K562 (cell line): ENCODE measurements at regions not wholly inside any gene's neighbourhood (a gene's known extent, or its start where the extent isn't known, plus 50 kb on each side); places are given as distances from the start of the nearest gene placed in this dataset.
A peak's percentile ranks its signal among the peaks of the same experiment; 100 is the strongest.

Experiments used
- ATAC-seq: fragments of 200-7000 bp; cut with Tn5 transposase; 3 replicates; pipeline ENCODE4 v1.9.1; 2020; ENCODE audit warnings: moderate library complexity
- BruUV-seq: library from RNA; stranded (reverse); fragments of 400-500 nt; replicated peaks from 2 replicates; lab custom pipeline; 2021; lab: Mats Ljungman, UMichigan
- CTCF ChIA-PET: fragments of 300-600 bp; formaldehyde crosslinking; extraction: SDS; loops from one replicate; lab custom pipeline; 2021; ENCODE audit warnings: low intra/inter-chr PET ratio; lab: Yijun Ruan, JAX
- POLR2A ChIA-PET: fragments of 300-600, 350-650 bp; sonication (Branson Sonifier 250); formaldehyde crosslinking; extraction: SDS; loops from one replicate; lab custom pipeline; 2021; ENCODE audit warnings: antibody characterized with exemption, inconsistent platforms; lab: Yijun Ruan, JAX
- DNase-seq, 4 experiments: peaks; one replicate each; pipeline versions ENCODE4 v3.0.0 to v3.0.0-alpha.2; 2011 to 2018; ENCODE audit warnings: low spot score in 3 of 4, mixed read lengths in 3 of 4; ENCODE audit errors: extremely low read depth in 1 of 4
- FAIRE-seq: peaks from 2 replicates; lab custom pipeline; 2011; peaks lifted over from hg19 to GRCh38; lab: Jason Lieb, UNC
- H2AFZ ChIP-seq: 2 replicates; pipeline ENCODE4 v1.6.0; 2011; ENCODE audit warnings: low read depth, low read length, control low read depth, inconsistent platforms
- H3K27ac ChIP-seq: fragments of 200-600 bp; 3 replicates; pipeline ENCODE4 v1.8.0; 2011; ENCODE audit warnings: low read depth, mild to moderate bottlenecking, control low read depth, inconsistent platforms, low read length, moderate library complexity, mixed read lengths; ENCODE audit errors: extremely low read depth
- H3K27me3 ChIP-seq, 2 experiments: fragments of 300-600 bp in 1 of 2; 2 replicates in 1 of 2; 3 replicates in 1 of 2; pipeline versions ENCODE4 v1.6.0 to v1.8.0; 2011; ENCODE audit warnings: inconsistent platforms in 2 of 2, low read length in 2 of 2, mild to moderate bottlenecking in 1 of 2, mixed read lengths in 1 of 2, moderate library complexity in 1 of 2; ENCODE audit not compliant: control insufficient read depth in 2 of 2, insufficient read depth in 2 of 2
- H3K36me3 ChIP-seq: fragments of 300-600 bp; 3 replicates; pipeline ENCODE4 v1.8.0; 2011; ENCODE audit warnings: mild to moderate bottlenecking, low read length, inconsistent platforms; ENCODE audit not compliant: control insufficient read depth, insufficient read depth
- H3K4me1 ChIP-seq, 2 experiments: fragments of 200-600 bp in 1 of 2; replicated peaks in 1 of 2; 2 replicates in 1 of 2; 3 replicates in 1 of 2; pipeline versions ENCODE4 v1.5.1 to v1.8.0; 2011; ENCODE audit warnings: inconsistent platforms in 2 of 2, low read length in 2 of 2, mild to moderate bottlenecking in 1 of 2, mixed read lengths in 1 of 2, moderate library complexity in 1 of 2; ENCODE audit not compliant: control insufficient read depth in 2 of 2, insufficient read depth in 2 of 2
- H3K4me2 ChIP-seq: 2 replicates; pipeline ENCODE4 v1.6.1; 2011; ENCODE audit warnings: low read length, control low read depth, inconsistent platforms, mixed read lengths; ENCODE audit not compliant: insufficient read depth
- H3K4me3 ChIP-seq: fragments of 200-600 bp; sonication (generic), shearing (Covaris generic); 2 replicates; pipeline ENCODE4 v1.5.1; 2016; ENCODE audit warnings: control low read depth, inconsistent platforms
- H3K79me2 ChIP-seq: fragments of 200-600 bp; 3 replicates; pipeline ENCODE4 v1.8.0; 2011; ENCODE audit warnings: low read length, inconsistent platforms; ENCODE audit not compliant: control insufficient read depth, insufficient read depth
- H3K9ac ChIP-seq, 2 experiments: 2 replicates each; pipeline versions ENCODE4 v1.6.0 to v1.6.1; 2011; ENCODE audit warnings: low read depth in 2 of 2, low read length in 2 of 2, control low read depth in 1 of 2, inconsistent platforms in 1 of 2, mild to moderate bottlenecking in 1 of 2, mixed read lengths in 1 of 2; ENCODE audit not compliant: insufficient read depth in 1 of 2
- H3K9me1 ChIP-seq: one replicate; pipeline ENCODE4 v1.6.0; 2011; ENCODE audit warnings: inconsistent platforms, mild to moderate bottlenecking, low read length, moderate library complexity; ENCODE audit not compliant: control insufficient read depth, insufficient read depth
- H3K9me3 ChIP-seq: replicated peaks from 2 replicates; pipeline ENCODE4 v1.5.1; 2011; ENCODE audit warnings: low read depth, low read length, inconsistent platforms; ENCODE audit not compliant: control insufficient read depth, insufficient read depth
- H4K20me1 ChIP-seq: replicated peaks from 2 replicates; pipeline ENCODE4 v1.6.1; 2011; ENCODE audit warnings: low read length, inconsistent platforms, mixed read lengths; ENCODE audit not compliant: control insufficient read depth, insufficient read depth
- ELF2 ChIP-seq: fragments of 250-450 bp; sonication (Bioruptor Pico); IDR thresholded peaks from 2 replicates; pipeline ENCODE4 v1.5.0; 2021; ENCODE audit warnings: mild to moderate bottlenecking
- ETV6 ChIP-seq, 3 experiments: fragments of 150-350 bp in 1 of 3; sonication (generic) in 1 of 3; formaldehyde crosslinking in 1 of 3; IDR thresholded peaks; 2 replicates each; pipeline versions ENCODE4 v1.6.1 to v1.8.0; 2014 to 2022; ENCODE audit warnings: borderline replicate concordance in 2 of 3, low read depth in 2 of 3, antibody characterized with exemption in 1 of 3, low read length in 1 of 3, mild to moderate bottlenecking in 1 of 3, missing genetic modification reagents in 1 of 3
- HMGN3 ChIP-seq: IDR thresholded peaks from 2 replicates; pipeline ENCODE4 v1.6.1; 2011; ENCODE audit warnings: borderline replicate concordance, low read depth, mild to moderate bottlenecking, mixed read lengths, low read length; ENCODE audit not compliant: insufficient read length; ENCODE audit errors: extremely low read depth
- RAD21 ChIP-seq, 2 experiments: fragments of 250-450 bp in 1 of 2; fragments of 450-650 bp in 1 of 2; sonication (Bioruptor Pico) in 1 of 2; formaldehyde crosslinking in 1 of 2; IDR thresholded peaks in 1 of 2; conservative IDR thresholded peaks in 1 of 2; 2 replicates each; pipeline versions ENCODE4 v1.4.0 to v1.8.0; 2020 to 2022; ENCODE audit warnings: mild to moderate bottlenecking in 2 of 2, moderate library complexity in 1 of 2
- RB1 ChIP-seq: fragments of 450-650 bp; IDR thresholded peaks from 2 replicates; pipeline ENCODE4 v1.6.1; 2017; ENCODE audit warnings: low read depth, mild to moderate bottlenecking
- SAFB ChIP-seq: fragments of 200-400 bp; formaldehyde crosslinking; IDR thresholded peaks from 2 replicates; pipeline ENCODE4 v1.6.1; 2017; ENCODE audit warnings: low read depth, low read length, borderline replicate concordance
- STAG1 ChIP-seq: sonication (generic); formaldehyde crosslinking; IDR thresholded peaks from 2 replicates; pipeline ENCODE4 v1.5.0; 2020; ENCODE audit warnings: missing genetic modification reagents, borderline replicate concordance
- ZEB2 ChIP-seq: fragments of 450-650 bp; IDR thresholded peaks from 2 replicates; pipeline ENCODE4 v1.6.1; 2016
- ZNF121 ChIP-seq: sonication (generic); formaldehyde crosslinking; conservative IDR thresholded peaks from 2 replicates; pipeline ENCODE4 v1.8.0; 2022; ENCODE audit warnings: missing genetic modification reagents
- WGBS: fragments of 100-300 bp; shearing (Covaris generic); methylation state at CpG from one replicate; pipeline ENCODE4 v1.1.6; 2016; ENCODE audit warnings: low coverage, mixed read lengths; ENCODE audit not compliant: insufficient coverage; ENCODE audit errors: missing lambda C conversion rate; 5-methylcytosine and 5-hydroxymethylcytosine counted together
- in situ Hi-C: fragments of 300-500 bp; cut with MboI; formaldehyde crosslinking; loops from 4 replicates; pipeline ENCODE4 v1.15.0; 2018; ENCODE audit warnings: inconsistent platforms, mixed read lengths
- intact Hi-C: fragments of 100-400 bp; cut with micrococcal nuclease; formaldehyde crosslinking; loops from 2 replicates; pipeline ENCODE4 v1.14.2; 2022
- TF ChIP-seq, protein P1 (sequence below), 3 experiments: IDR thresholded peaks in 2 of 3; conservative IDR thresholded peaks in 1 of 3; 2 replicates each; pipeline ENCODE4 v1.5.1; 2011 to 2012; ENCODE audit warnings: low read length in 3 of 3, mild to moderate bottlenecking in 3 of 3, control low read depth in 2 of 3, improper control_type of control experiment in 1 of 3, inconsistent platforms in 1 of 3, low read depth in 1 of 3, mixed read lengths in 1 of 3, moderate library complexity in 1 of 3; ENCODE audit not compliant: insufficient read depth in 2 of 3
- TF ChIP-seq, protein P2 (sequence below), 2 experiments: IDR thresholded peaks; 2 replicates each; pipeline ENCODE4 v1.6.1; 2011; ENCODE audit warnings: borderline replicate concordance in 1 of 2, control low read depth in 1 of 2, low read depth in 1 of 2, low read length in 1 of 2, mild to moderate bottlenecking in 1 of 2, mixed read lengths in 1 of 2, moderate library complexity in 1 of 2; ENCODE audit not compliant: insufficient read depth in 1 of 2, insufficient read length in 1 of 2, poor library complexity in 1 of 2, severe bottlenecking in 1 of 2; ENCODE audit errors: extremely low read depth in 1 of 2

DNA sequence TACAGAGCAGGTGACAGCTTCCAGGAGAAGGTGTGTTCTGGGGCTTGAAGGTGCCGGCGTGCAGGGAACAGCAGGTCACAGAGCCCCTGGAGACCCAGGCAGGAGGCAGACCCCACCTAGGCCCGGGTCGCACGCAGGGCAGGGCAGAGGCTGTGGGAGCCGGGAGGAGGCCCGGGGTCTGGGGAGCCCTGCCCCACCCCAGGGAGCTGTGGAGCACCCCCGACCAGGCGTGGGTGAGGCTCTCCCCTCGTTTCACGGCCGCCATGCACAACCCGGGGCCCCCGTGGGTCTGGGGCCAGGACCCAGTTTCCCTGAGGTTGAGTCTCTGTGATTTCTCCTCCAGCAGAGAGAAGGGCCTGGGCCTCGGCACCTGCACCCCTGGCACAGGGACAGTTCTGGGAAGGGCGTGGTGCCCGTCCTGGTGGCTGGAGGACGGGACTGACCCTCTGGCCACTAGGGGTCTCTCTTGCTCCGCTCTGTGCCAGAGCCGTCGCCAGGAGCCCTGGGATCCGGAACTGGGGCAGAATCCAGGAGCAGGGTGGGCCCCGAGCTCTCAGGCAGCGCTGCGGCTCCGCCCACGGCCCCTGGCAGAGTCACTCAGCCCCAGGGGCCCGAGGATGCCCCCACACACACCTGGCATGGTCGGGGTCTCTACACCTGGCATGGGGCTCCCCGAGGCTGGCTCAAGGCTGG lies 75.2 kb upstream of the FBRSL1 start (continued):
- no peak for TF ChIP-seq ETV6 (IDR thresholded peaks at IDR 0.05; ENCODE audit: borderline replicate concordance in 1 of 2, low read depth in 2 of 2, low read length in 1 of 2)
- TF ChIP-seq ETV6 (CRISPR knock-in tag; IDR thresholded peaks at IDR 0.05; ENCODE audit: borderline replicate concordance): no peak
- no peak for TF ChIP-seq HMGN3
- TF ChIP-seq ZNF121: peak; percentile 49; the same call in 1 of the 2 replicates
- TF ChIP-seq, all 486 proteins: peak for 24

DNA sequence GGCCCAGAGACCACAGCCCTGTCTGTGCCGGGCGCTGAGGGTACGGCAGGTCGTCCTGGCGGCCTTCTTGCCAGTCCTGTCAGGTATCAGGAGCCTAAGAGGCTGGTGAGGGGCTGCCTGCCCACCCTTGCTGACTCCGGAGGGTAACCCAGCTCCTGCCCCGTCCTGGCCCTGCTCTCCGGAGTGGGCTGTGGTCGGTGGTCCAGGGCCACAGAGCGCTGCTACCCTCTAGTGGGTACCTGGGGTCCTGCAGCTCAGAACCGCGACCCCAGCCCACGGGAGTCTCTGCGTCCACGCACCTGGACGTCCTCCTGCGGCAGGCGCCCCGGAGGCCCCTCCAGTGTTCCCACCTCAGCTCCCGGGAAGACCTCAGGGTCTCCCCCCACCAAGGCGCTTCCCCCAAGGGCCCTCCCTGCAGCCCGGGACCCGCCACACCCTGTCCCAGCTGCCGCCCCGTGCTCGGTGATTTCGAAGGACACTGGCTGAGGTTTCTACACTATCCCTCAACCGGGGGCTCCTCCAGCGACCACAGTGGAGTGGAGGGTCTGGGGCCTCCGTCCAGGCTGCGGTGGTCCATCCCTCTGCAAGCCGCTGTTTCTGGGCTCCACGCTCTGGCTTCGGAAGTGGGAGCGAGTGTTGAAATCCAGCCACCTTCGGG lies 75.9 kb upstream of the FBRSL1 start:
- peaks cover 3% of the 10 kb centered on the region; the same call in 1 of the 2 replicates for H4K20me1 ChIP-seq
- in situ Hi-C loops (loop anchor here (10.0 kb wide), 1 partner anchor 141 kb away; no protein-coding TSS in a partner anchor), intact Hi-C loops (loop anchor here (2.0 to 10.0 kb wide), 3 partner anchors 111 to 259 kb away; no protein-coding TSS in a partner anchor)
- WGBS: 23% methylated on average over 21 of the region's 36 CpGs
- no peak overlapping the region for H3K4me3 ChIP-seq
- peaks cover 5 to 42% of the 10 kb centered on the region in 2 experiments; a peak in 2 of 5 replicates for H3K27me3 ChIP-seq
- FAIRE-seq: no peak
- peaks cover 0 to 57% of the 10 kb centered on the region in 2 experiments; a peak in 2 of 5 replicates for H3K4me1 ChIP-seq
- H3K79me2 ChIP-seq: no peaks in the 10 kb centered on the region
- peak in 3 of 4 experiments; percentile 50 to 55 (median 53) for DNase-seq
- ChIA-PET POLR2A (interaction anchor here (1.2 kb wide), 2 partner anchors 16 to 260 kb away, joined by 5 to 6 read pairs; no protein-coding TSS in a partner anchor), CTCF (interaction anchor here (0.6 to 3.0 kb wide), 7 partner anchors 110 to 578 kb away, joined by 3 to 20 read pairs (median 9); no protein-coding TSS in a partner anchor)
- no peak overlapping the region for H3K27ac ChIP-seq
- no peak overlapping the region for H3K4me2 ChIP-seq
- H3K9me1 ChIP-seq: no peaks in the 10 kb centered on the region
- no TSS peak for BruUV-seq
- H2AFZ ChIP-seq: no peak overlapping the region
- H3K9ac ChIP-seq: no peak overlapping the region; a peak in 1 of 4 replicates
- H3K36me3 ChIP-seq: no peaks in the 10 kb centered on the region
- peak; percentile 62 for ATAC-seq
- no peaks in the 10 kb centered on the region for H3K9me3 ChIP-seq
- TF ChIP-seq, protein P1, sequence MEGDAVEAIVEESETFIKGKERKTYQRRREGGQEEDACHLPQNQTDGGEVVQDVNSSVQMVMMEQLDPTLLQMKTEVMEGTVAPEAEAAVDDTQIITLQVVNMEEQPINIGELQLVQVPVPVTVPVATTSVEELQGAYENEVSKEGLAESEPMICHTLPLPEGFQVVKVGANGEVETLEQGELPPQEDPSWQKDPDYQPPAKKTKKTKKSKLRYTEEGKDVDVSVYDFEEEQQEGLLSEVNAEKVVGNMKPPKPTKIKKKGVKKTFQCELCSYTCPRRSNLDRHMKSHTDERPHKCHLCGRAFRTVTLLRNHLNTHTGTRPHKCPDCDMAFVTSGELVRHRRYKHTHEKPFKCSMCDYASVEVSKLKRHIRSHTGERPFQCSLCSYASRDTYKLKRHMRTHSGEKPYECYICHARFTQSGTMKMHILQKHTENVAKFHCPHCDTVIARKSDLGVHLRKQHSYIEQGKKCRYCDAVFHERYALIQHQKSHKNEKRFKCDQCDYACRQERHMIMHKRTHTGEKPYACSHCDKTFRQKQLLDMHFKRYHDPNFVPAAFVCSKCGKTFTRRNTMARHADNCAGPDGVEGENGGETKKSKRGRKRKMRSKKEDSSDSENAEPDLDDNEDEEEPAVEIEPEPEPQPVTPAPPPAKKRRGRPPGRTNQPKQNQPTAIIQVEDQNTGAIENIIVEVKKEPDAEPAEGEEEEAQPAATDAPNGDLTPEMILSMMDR (IDR thresholded peaks at IDR 0.05 in 2 of 3, conservative IDR thresholded peaks at IDR 0.05 in 1 of 3; ENCODE audit: insufficient read depth in 2 of 3, low read depth in 1 of 3, low read length in 3 of 3): peak; percentile 54 to 74 (median 70)
- peak; percentile 66; the same call in 1 of the 2 replicates for TF ChIP-seq SAFB
- 0 out of 2 replicates have a peak, but pooled peaks have one; percentile 10 for TF ChIP-seq RB1
- TF ChIP-seq STAG1 (CRISPR knock-in tag): peak; percentile 70; the same call in 1 of the 2 replicates
- no peak for TF ChIP-seq ELF2 (CRISPR knock-in tag)
- TF ChIP-seq, protein P2, sequence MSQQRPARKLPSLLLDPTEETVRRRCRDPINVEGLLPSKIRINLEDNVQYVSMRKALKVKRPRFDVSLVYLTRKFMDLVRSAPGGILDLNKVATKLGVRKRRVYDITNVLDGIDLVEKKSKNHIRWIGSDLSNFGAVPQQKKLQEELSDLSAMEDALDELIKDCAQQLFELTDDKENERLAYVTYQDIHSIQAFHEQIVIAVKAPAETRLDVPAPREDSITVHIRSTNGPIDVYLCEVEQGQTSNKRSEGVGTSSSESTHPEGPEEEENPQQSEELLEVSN (IDR thresholded peaks at IDR 0.05; ENCODE audit: borderline replicate concordance in 1 of 2, extremely low read depth in 1 of 2, insufficient read depth in 1 of 2, insufficient read length in 1 of 2, low read depth in 1 of 2, low read length in 1 of 2, poor library complexity in 1 of 2, severe bottlenecking in 1 of 2): peak in 1 of 2 experiments; percentile 40
- peak; percentile 49 to 65 for TF ChIP-seq RAD21 (CRISPR knock-in tag; conservative IDR thresholded peaks at IDR 0.05 in 1 of 2, IDR thresholded peaks at IDR 0.05 in 1 of 2)
- TF ChIP-seq ZEB2: no peak
